Osteocyte (in vitro differentiated cells): ENCODE measurements at regions not wholly inside any gene's neighbourhood (a gene's known extent, or its start where the extent isn't known, plus 50 kb on each side); places are given as distances from the start of the nearest gene placed in this dataset.

Experiments used
- DNase-seq: peaks from one replicate; pipeline ENCODE4 v3.0.0; 2021; ENCODE audit warnings: mixed read lengths; ENCODE audit not compliant: unreplicated experiment; ENCODE audit errors: extremely low spot score
- H3K27ac Mint-ChIP-seq: one replicate; pipeline ENCODE4 v1.8.0; 2021; ENCODE audit warnings: mild to moderate bottlenecking, mixed read lengths; ENCODE audit not compliant: unreplicated experiment
- H3K27me3 Mint-ChIP-seq: one replicate; pipeline ENCODE4 v1.8.0; 2021; ENCODE audit warnings: mixed read lengths; ENCODE audit not compliant: unreplicated experiment
- H3K36me3 Mint-ChIP-seq: one replicate; pipeline ENCODE4 v1.8.0; 2021; ENCODE audit warnings: mixed read lengths; ENCODE audit not compliant: unreplicated experiment
- H3K4me1 Mint-ChIP-seq: one replicate; pipeline ENCODE4 v1.8.0; 2021; ENCODE audit warnings: mixed read lengths; ENCODE audit not compliant: unreplicated experiment
- H3K4me3 Mint-ChIP-seq: one replicate; pipeline ENCODE4 v1.8.0; 2021; ENCODE audit warnings: mild to moderate bottlenecking, moderate library complexity, mixed read lengths; ENCODE audit not compliant: unreplicated experiment
- H3K9me3 Mint-ChIP-seq: one replicate; pipeline ENCODE4 v1.8.0; 2021; ENCODE audit warnings: mixed read lengths; ENCODE audit not compliant: unreplicated experiment
- TF ChIP-seq, protein P1 (sequence below): fragments of 200-600 bp; sonication (generic); IDR thresholded peaks from 2 replicates; pipeline ENCODE4 v1.5.0; 2021; ENCODE audit warnings: antibody characterized with exemption, mild to moderate bottlenecking, moderate library complexity

DNA sequence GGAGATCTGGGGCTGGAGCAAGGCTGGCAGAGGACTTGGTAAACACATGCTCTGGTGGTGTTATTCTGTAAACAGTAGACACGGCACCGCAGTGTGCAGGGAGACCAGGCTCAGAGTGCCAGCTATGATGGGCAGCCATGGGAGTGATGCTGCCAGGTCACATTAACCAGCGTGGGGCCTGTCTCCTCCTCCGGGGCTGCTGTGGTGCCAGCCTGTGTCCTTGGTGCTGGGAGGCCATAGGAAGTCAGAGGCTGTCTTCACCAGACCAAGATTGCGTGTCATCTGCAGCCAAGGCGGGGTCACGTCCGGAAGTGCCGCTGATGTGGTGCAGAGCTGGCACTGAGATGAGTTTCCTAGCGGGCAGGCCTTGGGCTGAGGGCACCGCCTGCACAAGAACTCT is 236.0 kb downstream of the GLRX3 start:
- no peaks in the 10 kb centered on the region for H3K27me3 Mint-ChIP-seq
- no peak overlapping the region for H3K4me3 Mint-ChIP-seq
- H3K9me3 Mint-ChIP-seq: peaks cover 23% of the 10 kb centered on the region
- H3K36me3 Mint-ChIP-seq: no peaks in the 10 kb centered on the region
- no peak for DNase-seq
- no peak overlapping the region for H3K27ac Mint-ChIP-seq
- TF ChIP-seq, protein P1, sequence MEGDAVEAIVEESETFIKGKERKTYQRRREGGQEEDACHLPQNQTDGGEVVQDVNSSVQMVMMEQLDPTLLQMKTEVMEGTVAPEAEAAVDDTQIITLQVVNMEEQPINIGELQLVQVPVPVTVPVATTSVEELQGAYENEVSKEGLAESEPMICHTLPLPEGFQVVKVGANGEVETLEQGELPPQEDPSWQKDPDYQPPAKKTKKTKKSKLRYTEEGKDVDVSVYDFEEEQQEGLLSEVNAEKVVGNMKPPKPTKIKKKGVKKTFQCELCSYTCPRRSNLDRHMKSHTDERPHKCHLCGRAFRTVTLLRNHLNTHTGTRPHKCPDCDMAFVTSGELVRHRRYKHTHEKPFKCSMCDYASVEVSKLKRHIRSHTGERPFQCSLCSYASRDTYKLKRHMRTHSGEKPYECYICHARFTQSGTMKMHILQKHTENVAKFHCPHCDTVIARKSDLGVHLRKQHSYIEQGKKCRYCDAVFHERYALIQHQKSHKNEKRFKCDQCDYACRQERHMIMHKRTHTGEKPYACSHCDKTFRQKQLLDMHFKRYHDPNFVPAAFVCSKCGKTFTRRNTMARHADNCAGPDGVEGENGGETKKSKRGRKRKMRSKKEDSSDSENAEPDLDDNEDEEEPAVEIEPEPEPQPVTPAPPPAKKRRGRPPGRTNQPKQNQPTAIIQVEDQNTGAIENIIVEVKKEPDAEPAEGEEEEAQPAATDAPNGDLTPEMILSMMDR: no peak
- no peaks in the 10 kb centered on the region for H3K4me1 Mint-ChIP-seq

DNA sequence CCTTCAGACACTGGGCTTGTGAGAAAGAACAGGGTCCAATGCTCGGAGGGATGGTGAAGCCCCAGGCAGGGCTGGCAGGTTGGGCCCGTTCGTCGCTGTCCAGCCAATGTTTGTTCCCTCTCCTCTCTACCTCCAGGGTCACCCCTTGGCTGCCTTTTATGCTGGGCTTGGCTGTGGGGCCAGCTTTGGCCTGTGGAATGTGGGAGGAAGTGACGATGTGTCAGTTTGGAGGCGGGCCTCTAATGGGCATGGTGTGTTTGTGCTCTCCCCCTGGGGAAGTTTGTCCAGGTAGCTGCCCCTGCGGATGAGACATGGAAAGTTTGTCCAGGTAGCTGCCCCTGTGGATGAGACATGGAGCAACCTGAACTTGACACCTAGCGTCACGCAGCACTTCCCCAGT is 236.7 kb downstream of the GLRX3 start:
- DNase-seq: no peak
- Mint-ChIP-seq H3K27me3 (no peaks in the 10 kb centered on the region), H3K4me3 (no peak overlapping the region), H3K4me1 (no peaks in the 10 kb centered on the region), H3K9me3 (peaks cover 23% of the 10 kb centered on the region), H3K36me3 (no peaks in the 10 kb centered on the region), H3K27ac (no peak overlapping the region)
- TF ChIP-seq, protein P1: no peak

DNA sequence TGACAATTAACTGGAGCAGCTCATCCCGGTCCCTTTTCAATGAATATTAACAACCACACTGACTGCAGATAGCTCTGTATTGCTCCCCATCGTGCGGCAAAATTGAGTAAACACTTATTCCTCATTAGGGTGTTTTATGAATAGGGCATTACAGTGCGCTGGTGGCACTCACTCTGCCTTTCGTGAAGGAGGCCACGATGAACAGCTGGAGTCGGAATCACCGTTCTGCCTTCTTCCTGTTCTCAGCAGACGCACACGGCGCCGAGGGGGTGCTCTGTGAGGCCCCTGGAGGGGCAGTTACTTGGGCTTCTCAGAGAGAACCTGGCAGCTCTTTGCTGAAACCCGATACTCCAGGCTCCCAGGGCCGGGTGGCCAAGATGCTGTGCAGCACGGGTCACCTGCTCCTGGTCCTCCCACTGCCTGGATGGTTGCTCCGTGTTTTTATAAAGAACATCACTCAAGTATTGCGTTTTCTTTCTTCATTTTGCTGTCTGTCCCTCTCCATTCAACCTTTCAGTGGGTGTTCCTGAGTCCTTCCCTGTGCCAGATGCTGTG is 241.9 kb downstream of the GLRX3 start:
- Mint-ChIP-seq H3K27ac (no peak overlapping the region), H3K4me3 (no peak overlapping the region), H3K27me3 (no peaks in the 10 kb centered on the region), H3K4me1 (no peaks in the 10 kb centered on the region), H3K36me3 (no peaks in the 10 kb centered on the region), H3K9me3 (peaks cover 27% of the 10 kb centered on the region)
- TF ChIP-seq, protein P1: no peak
- DNase-seq: no peak

DNA sequence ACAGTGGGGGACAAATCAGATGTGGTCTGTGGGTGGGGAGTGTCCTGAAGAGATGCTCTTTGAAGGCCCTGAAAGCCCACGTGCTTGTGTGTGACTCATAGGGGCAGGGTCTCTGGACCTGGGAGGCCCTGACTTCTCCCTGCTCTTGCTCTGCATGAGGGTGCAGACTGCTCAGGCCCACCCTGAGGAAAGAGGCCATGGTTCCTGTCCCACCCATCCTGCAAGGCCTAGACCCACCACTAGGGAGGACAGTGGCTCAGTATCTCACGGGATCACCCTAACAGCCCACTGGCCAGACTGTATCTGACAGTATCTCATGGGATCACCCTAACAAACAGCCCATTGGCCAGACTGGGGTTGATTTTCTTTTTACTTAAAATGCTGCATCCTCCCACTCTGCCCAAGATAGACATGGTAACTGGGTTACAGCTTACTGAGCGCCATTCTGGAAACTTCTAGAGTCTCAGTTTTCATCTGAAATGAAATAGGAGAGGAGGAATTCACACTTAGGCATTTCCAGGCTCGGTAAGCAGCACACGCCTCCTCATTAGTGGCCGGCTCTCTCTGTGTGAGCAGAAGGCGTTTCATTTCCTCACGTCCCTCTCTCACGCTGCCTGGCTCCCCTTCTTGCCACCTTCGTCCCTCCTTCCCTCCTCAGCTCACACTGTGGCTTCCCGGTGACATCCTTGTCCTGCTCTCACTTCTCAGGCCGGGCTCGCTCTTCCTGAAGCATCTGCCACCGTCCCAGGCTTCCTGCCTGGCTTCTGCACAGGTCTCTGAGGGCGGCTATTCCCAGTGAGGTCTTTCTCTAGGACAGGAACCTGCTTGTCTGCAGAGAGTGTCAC is 242.6 kb downstream of the GLRX3 start:
- DNase-seq: no peak
- peaks cover 32% of the 10 kb centered on the region for H3K9me3 Mint-ChIP-seq
- H3K4me1 Mint-ChIP-seq: no peaks in the 10 kb centered on the region
- H3K4me3 Mint-ChIP-seq: no peak overlapping the region
- H3K36me3 Mint-ChIP-seq: no peaks in the 10 kb centered on the region
- H3K27ac Mint-ChIP-seq: no peak overlapping the region
- no peaks in the 10 kb centered on the region for H3K27me3 Mint-ChIP-seq
- TF ChIP-seq, protein P1: no peak

DNA sequence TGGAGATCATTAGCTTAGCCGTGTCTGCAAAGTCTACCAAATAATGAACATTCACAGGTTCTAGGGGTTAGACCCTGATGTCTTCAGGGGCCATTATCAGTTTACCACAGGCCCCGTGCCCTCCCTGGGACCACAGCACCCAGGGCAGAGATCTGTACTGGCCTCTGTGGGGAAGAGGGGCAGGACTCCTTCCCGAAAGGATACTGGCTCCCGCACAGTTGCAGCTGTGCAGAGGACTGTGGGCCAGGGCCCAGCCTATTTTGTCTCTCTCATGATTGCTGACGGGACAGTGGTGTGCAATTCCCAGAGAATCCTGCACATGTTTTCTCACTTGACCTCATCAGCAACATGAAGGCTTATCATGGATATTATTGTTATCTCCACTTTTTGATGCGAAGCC is 243.9 kb downstream of the GLRX3 start:
- H3K36me3 Mint-ChIP-seq: no peaks in the 10 kb centered on the region
- peaks cover 36% of the 10 kb centered on the region for H3K9me3 Mint-ChIP-seq
- H3K27me3 Mint-ChIP-seq: no peaks in the 10 kb centered on the region
- no peak overlapping the region for H3K27ac Mint-ChIP-seq
- TF ChIP-seq, protein P1: no peak
- no peak for DNase-seq
- H3K4me1 Mint-ChIP-seq: no peaks in the 10 kb centered on the region
- no peak overlapping the region for H3K4me3 Mint-ChIP-seq
